WTC11 (cell line): ENCODE measurements at regions not wholly inside any gene's neighbourhood (a gene's known extent, or its start where the extent isn't known, plus 50 kb on each side); places are given as distances from the start of the nearest gene placed in this dataset.

Source experiments
- AFF4 ChIP-seq: sonication (generic); formaldehyde crosslinking; IDR thresholded peaks from 2 replicates; pipeline ENCODE4 v1.8.1; 2023; ENCODE audit warnings: mild to moderate bottlenecking, missing genetic modification reagents, borderline replicate concordance
- ATF1 ChIP-seq: sonication (generic); formaldehyde crosslinking; IDR thresholded peaks from 2 replicates; pipeline ENCODE4 v1.8.1; 2023; ENCODE audit warnings: mild to moderate bottlenecking, moderate library complexity, missing genetic modification reagents
- CREB1 ChIP-seq: sonication (generic); formaldehyde crosslinking; IDR thresholded peaks from 2 replicates; pipeline ENCODE4 v1.8.0; 2023; ENCODE audit warnings: mild to moderate bottlenecking, missing genetic modification reagents
- CTCF ChIP-seq: fragments of 200-600 bp; IDR thresholded peaks from 2 replicates; pipeline ENCODE4 v1.8.0; 2022; ENCODE audit warnings: antibody characterized with exemption
- E2F1 ChIP-seq: sonication (generic); formaldehyde crosslinking; IDR thresholded peaks from 2 replicates; pipeline ENCODE4 v1.8.0; 2022; ENCODE audit warnings: mild to moderate bottlenecking, missing genetic modification reagents
- FOXP4 ChIP-seq: sonication (generic); formaldehyde crosslinking; IDR thresholded peaks from 2 replicates; pipeline ENCODE4 v1.8.0; 2022; ENCODE audit warnings: mild to moderate bottlenecking, missing genetic modification reagents
- MYBL2 ChIP-seq: sonication (generic); formaldehyde crosslinking; IDR thresholded peaks from 2 replicates; pipeline ENCODE4 v1.8.1; 2023; ENCODE audit warnings: mild to moderate bottlenecking, moderate library complexity, missing genetic modification reagents
- NFATC4 ChIP-seq: fragments of 250-450 bp; sonication (Bioruptor Pico); IDR thresholded peaks from 2 replicates; pipeline ENCODE4 v1.9.0; 2021; ENCODE audit warnings: mild to moderate bottlenecking
- NR3C1 ChIP-seq: sonication (generic); formaldehyde crosslinking; conservative IDR thresholded peaks from 2 replicates; pipeline ENCODE4 v1.8.1; 2023; ENCODE audit warnings: low read depth, mild to moderate bottlenecking, missing genetic modification reagents
- PREB ChIP-seq: sonication (generic); formaldehyde crosslinking; IDR thresholded peaks from 2 replicates; pipeline ENCODE4 v1.8.1; 2022; ENCODE audit warnings: mild to moderate bottlenecking, missing genetic modification reagents, moderate library complexity, borderline replicate concordance
- TP53 ChIP-seq: sonication (generic); formaldehyde crosslinking; IDR thresholded peaks from 2 replicates; pipeline ENCODE4 v1.8.1; 2023; ENCODE audit warnings: mild to moderate bottlenecking, missing genetic modification reagents
- USF1 ChIP-seq: sonication (generic); formaldehyde crosslinking; IDR thresholded peaks from 2 replicates; pipeline ENCODE4 v1.8.0; 2022; ENCODE audit warnings: mild to moderate bottlenecking, missing genetic modification reagents
- USF2 ChIP-seq: sonication (generic); formaldehyde crosslinking; IDR thresholded peaks from 2 replicates; pipeline ENCODE4 v1.8.1; 2023; ENCODE audit warnings: mild to moderate bottlenecking, missing genetic modification reagents, moderate library complexity

GRCh38 chr13:22212576-22212975, 541.7 kb downstream of the FGF9 start:
- no peak for TF ChIP-seq CTCF
- TF ChIP-seq AFF4 (CRISPR knock-in tag): no peak
- no peak for TF ChIP-seq USF2 (CRISPR knock-in tag)
- no peak for TF ChIP-seq PREB
- no peak for TF ChIP-seq E2F1 (CRISPR knock-in tag)
- TF ChIP-seq USF1 (CRISPR knock-in tag): no peak
- TF ChIP-seq ATF1 (CRISPR knock-in tag): no peak
- no peak for TF ChIP-seq FOXP4
- TF ChIP-seq NR3C1 (CRISPR knock-in tag): no peak
- no peak for TF ChIP-seq NFATC4 (CRISPR knock-in tag)
- TF ChIP-seq MYBL2: no peak
- no peak for TF ChIP-seq TP53 (CRISPR knock-in tag)
- no peak for TF ChIP-seq CREB1 (CRISPR knock-in tag)
